HG03558 (cell line): ENCODE measurements at regions not wholly inside any gene's neighbourhood (a gene's known extent, or its start where the extent isn't known, plus 50 kb on each side); places are given as distances from the start of the nearest gene placed in this dataset.

Source experiments
- ATAC-seq: cut with Tn5 transposase; IDR thresholded peaks from one replicate; pipeline ENCODE4 v1.9.1; 2021; ENCODE audit warnings: moderate number of reproducible peaks; ENCODE audit not compliant: unreplicated experiment; ENCODE audit errors: extremely low read depth

- ATAC-seq: no peak
These were observed 105.5 kb upstream of the MAP1LC3B2 start for GRCh38 chr12:116453631-116454030.

- ATAC-seq: no peak
These were observed 105.1 kb upstream of the MAP1LC3B2 start for GRCh38 chr12:116454076-116454475.

- ATAC-seq: no peak
These were observed 104.2 kb upstream of the MAP1LC3B2 start for GRCh38 chr12:116454950-116455447.

GRCh38 chr12:116455540-116456329, 103.4 kb upstream of the MAP1LC3B2 start:
- no peak for ATAC-seq

- no peak for ATAC-seq
These were observed 102.7 kb upstream of the MAP1LC3B2 start for GRCh38 chr12:116456330-116457082.

GRCh38 chr12:116458492-116458891, 100.7 kb upstream of the MAP1LC3B2 start:
- no peak for ATAC-seq

- no peak for ATAC-seq
These were observed 99.9 kb upstream of the MAP1LC3B2 start for GRCh38 chr12:116459011-116459875.

GRCh38 chr12:116459916-116460663, 99.1 kb upstream of the MAP1LC3B2 start:
- ATAC-seq: no peak

GRCh38 chr12:116461060-116461459, 98.1 kb upstream of the MAP1LC3B2 start:
- ATAC-seq: no peak

- ATAC-seq: no peak
These were observed 95.8 kb upstream of the MAP1LC3B2 start for GRCh38 chr12:116463366-116463765.

GRCh38 chr12:116465407-116465806, 93.8 kb upstream of the MAP1LC3B2 start:
- ATAC-seq: no peak

- no peak for ATAC-seq
These were observed 93.3 kb upstream of the MAP1LC3B2 start for GRCh38 chr12:116465856-116466255.

GRCh38 chr12:116466536-116466935, 92.6 kb upstream of the MAP1LC3B2 start:
- ATAC-seq: no peak

GRCh38 chr12:116469344-116469743, 89.8 kb upstream of the MAP1LC3B2 start:
- ATAC-seq: no peak

GRCh38 chr12:116471544-116471943, 87.6 kb upstream of the MAP1LC3B2 start:
- ATAC-seq: no peak

GRCh38 chr12:116472193-116472592, 87.0 kb upstream of the MAP1LC3B2 start:
- ATAC-seq: no peak

GRCh38 chr12:116473416-116473815, 85.8 kb upstream of the MAP1LC3B2 start:
- ATAC-seq: no peak

GRCh38 chr12:116474331-116474730, 84.8 kb upstream of the MAP1LC3B2 start:
- no peak for ATAC-seq

- ATAC-seq: no peak
These were observed 84.3 kb upstream of the MAP1LC3B2 start for GRCh38 chr12:116474899-116475298.
